A204.1 (cell line): ENCODE measurements at regions not wholly inside any gene's neighbourhood (a gene's known extent, or its start where the extent isn't known, plus 50 kb on each side); places are given as distances from the start of the nearest gene placed in this dataset.

ENCODE experiments used
- FAIRE-seq: peaks from 2 replicates; lab custom pipeline; 2012; peaks lifted over from hg19 to GRCh38; lab: Jason Lieb, UNC

- no peak for FAIRE-seq
These were observed 509.3 kb upstream of the TENM4 start for GRCh38 chr11:79950172-79950571.

GRCh38 chr11:79949574-79949973, 508.7 kb upstream of the TENM4 start:
- no peak for FAIRE-seq

GRCh38 chr11:79942646-79943045, 501.8 kb upstream of the TENM4 start:
- FAIRE-seq, result no peak

GRCh38 chr11:79942090-79942489, 501.3 kb upstream of the TENM4 start:
- no peak for FAIRE-seq

- no peak for FAIRE-seq
These were observed 500.3 kb upstream of the TENM4 start for GRCh38 chr11:79940974-79941735.

- FAIRE-seq, result no peak
These were observed 499.3 kb upstream of the TENM4 start for GRCh38 chr11:79940165-79940564.

GRCh38 chr11:79939111-79939510, 498.3 kb upstream of the TENM4 start:
- FAIRE-seq, result no peak

GRCh38 chr11:79937676-79938334, 497.0 kb upstream of the TENM4 start:
- FAIRE-seq, result no peak

- no peak for FAIRE-seq
These were observed 491.8 kb upstream of the TENM4 start for GRCh38 chr11:79932612-79933011.

GRCh38 chr11:79931692-79932091, 490.9 kb upstream of the TENM4 start:
- FAIRE-seq, result no peak

GRCh38 chr11:79926707-79927106, 485.9 kb upstream of the TENM4 start:
- no peak for FAIRE-seq

- no peak for FAIRE-seq
These were observed 484.7 kb upstream of the TENM4 start for GRCh38 chr11:79925570-79925969.

- no peak for FAIRE-seq
These were observed 481.8 kb upstream of the TENM4 start for GRCh38 chr11:79922641-79923040.

GRCh38 chr11:79920480-79920879, 479.6 kb upstream of the TENM4 start:
- no peak for FAIRE-seq

- no peak for FAIRE-seq
These were observed 478.5 kb upstream of the TENM4 start for GRCh38 chr11:79919350-79919749.

GRCh38 chr11:79918846-79919245, 478.0 kb upstream of the TENM4 start:
- FAIRE-seq, result no peak

- FAIRE-seq, result no peak
These were observed 465.3 kb upstream of the TENM4 start for GRCh38 chr11:79906164-79906563.

- FAIRE-seq, result no peak
These were observed 461.7 kb upstream of the TENM4 start for GRCh38 chr11:79902493-79902892.

- FAIRE-seq, result no peak
These were observed 457.1 kb upstream of the TENM4 start for GRCh38 chr11:79897896-79898295.

GRCh38 chr11:79896258-79896657, 455.4 kb upstream of the TENM4 start:
- FAIRE-seq, result no peak

GRCh38 chr11:79894111-79894510, 453.3 kb upstream of the TENM4 start:
- no peak for FAIRE-seq

GRCh38 chr11:79890272-79890671, 449.4 kb upstream of the TENM4 start:
- FAIRE-seq, result no peak

GRCh38 chr11:79864882-79865281, 424.1 kb upstream of the TENM4 start:
- no peak for FAIRE-seq

- FAIRE-seq, result no peak
These were observed 419.5 kb upstream of the TENM4 start for GRCh38 chr11:79860336-79860735.
